Mesendoderm (in vitro differentiated cells): ENCODE measurements at regions not wholly inside any gene's neighbourhood (a gene's known extent, or its start where the extent isn't known, plus 50 kb on each side); places are given as distances from the start of the nearest gene placed in this dataset.

Experiments used
- DNase-seq: peaks from one replicate; pipeline ENCODE4 v3.0.0; 2013
- H2AK5ac ChIP-seq: 2 replicates; pipeline ENCODE4 v1.6.1; 2013; ENCODE audit warnings: low read length, inconsistent platforms
- H2BK120ac ChIP-seq: 2 replicates; pipeline ENCODE4 v1.6.1; 2013; ENCODE audit warnings: low read depth, mild to moderate bottlenecking, low read length, moderate library complexity, mixed read lengths
- H2BK15ac ChIP-seq: replicated peaks from 2 replicates; pipeline ENCODE4 v1.6.1; 2013; ENCODE audit warnings: low read depth, mild to moderate bottlenecking, moderate library complexity
- H2BK5ac ChIP-seq: 2 replicates; pipeline ENCODE4 v1.6.1; 2013; ENCODE audit warnings: low read length, inconsistent platforms
- H3K18ac ChIP-seq: 2 replicates; pipeline ENCODE4 v1.6.1; 2013; ENCODE audit warnings: mild to moderate bottlenecking, low read length, mixed read lengths
- H3K23ac ChIP-seq: one replicate; pipeline ENCODE4 v1.6.1; 2013; ENCODE audit warnings: low read length
- H3K27ac ChIP-seq: 2 replicates; pipeline ENCODE4 v1.5.1; 2013; ENCODE audit warnings: low read depth, mild to moderate bottlenecking, inconsistent platforms, low read length, moderate library complexity
- H3K27me3 ChIP-seq: 2 replicates; pipeline ENCODE4 v1.6.1; 2013; ENCODE audit warnings: low read length, control low read depth, mild to moderate bottlenecking, inconsistent platforms; ENCODE audit not compliant: insufficient read depth, poor library complexity
- H3K36me3 ChIP-seq: 2 replicates; pipeline ENCODE4 v1.6.1; 2013; ENCODE audit warnings: low read length, inconsistent platforms; ENCODE audit not compliant: control insufficient read depth, insufficient read depth
- H3K4ac ChIP-seq: one replicate; pipeline ENCODE4 v1.6.1; 2013; ENCODE audit warnings: low read depth, mild to moderate bottlenecking, low read length, moderate library complexity
- H3K4me1 ChIP-seq: 2 replicates; pipeline ENCODE4 v1.6.1; 2013; ENCODE audit warnings: low read depth, low read length, inconsistent platforms; ENCODE audit not compliant: control insufficient read depth
- H3K4me2 ChIP-seq: 2 replicates; pipeline ENCODE4 v1.6.1; 2013; ENCODE audit warnings: low read length
- H3K4me3 ChIP-seq: 2 replicates; pipeline ENCODE4 v1.5.1; 2013; ENCODE audit warnings: mild to moderate bottlenecking, low read length
- H3K56ac ChIP-seq: one replicate; pipeline ENCODE4 v1.6.1; 2013; ENCODE audit warnings: low read length
- H3K79me1 ChIP-seq: 2 replicates; pipeline ENCODE4 v1.6.1; 2013; ENCODE audit warnings: low read length, inconsistent platforms
- H3K79me2 ChIP-seq: 2 replicates; pipeline ENCODE4 v1.6.1; 2013; ENCODE audit warnings: mild to moderate bottlenecking, low read length; ENCODE audit not compliant: control insufficient read depth, insufficient read depth
- H3K9ac ChIP-seq: 2 replicates; pipeline ENCODE4 v1.6.1; 2013; ENCODE audit warnings: low read length, inconsistent platforms
- H4K5ac ChIP-seq: one replicate; pipeline ENCODE4 v1.6.1; 2013; ENCODE audit warnings: low read length
- H4K8ac ChIP-seq: one replicate; pipeline ENCODE4 v1.6.1; 2013; ENCODE audit warnings: low read depth, mild to moderate bottlenecking, control low read depth, low read length, moderate library complexity
- WGBS: extraction: QIAGEN DNeasy Blood & Tissue Kit; methylation state at CpG from one replicate; pipeline ENCODE4 v1.1.7; 2013; ENCODE audit warnings: low lambda C conversion rate, missing lambda C conversion rate; ENCODE audit not compliant: insufficient coverage; ENCODE audit errors: extremely low coverage; 5-methylcytosine and 5-hydroxymethylcytosine counted together

- no peaks in the 10 kb centered on the region for H3K4me1 ChIP-seq
- H2AK5ac ChIP-seq: no peak overlapping the region
- H3K9ac ChIP-seq: no peak overlapping the region
- H3K79me1 ChIP-seq: no peaks in the 10 kb centered on the region
- DNase-seq: no peak
- no peak overlapping the region for H3K4me2 ChIP-seq
- no peak overlapping the region for H2BK15ac ChIP-seq
- no peak overlapping the region for H2BK5ac ChIP-seq
- no CpG with 5 or more reads among the region's 2 CpGs for WGBS
- H3K27me3 ChIP-seq: no peaks in the 10 kb centered on the region
- H2BK120ac ChIP-seq: no peak overlapping the region
- H3K27ac ChIP-seq: no peak overlapping the region
- no peak overlapping the region for H3K4me3 ChIP-seq
- H4K8ac ChIP-seq: no peak overlapping the region
- H3K23ac ChIP-seq: no peak overlapping the region
- H3K36me3 ChIP-seq: no peaks in the 10 kb centered on the region
- no peak overlapping the region for H3K4ac ChIP-seq
- H3K56ac ChIP-seq: no peak overlapping the region
- H3K79me2 ChIP-seq: no peaks in the 10 kb centered on the region
- H3K18ac ChIP-seq: no peak overlapping the region
- H4K5ac ChIP-seq: no peak overlapping the region
These were observed 1180.7 kb upstream of the B3GALT2 start for GRCh38 chr1:194367121-194367520.

GRCh38 chr1:194366705-194367104, 1180.3 kb upstream of the B3GALT2 start:
- no peak overlapping the region for H3K27ac ChIP-seq
- no peak overlapping the region for H3K4me3 ChIP-seq
- no CpG with 5 or more reads among the region's 1 CpG for WGBS

GRCh38 chr1:194362327-194362726, 1175.9 kb upstream of the B3GALT2 start:
- Histone ChIP-seq H4K5ac (no peak overlapping the region), H3K56ac (no peak overlapping the region), H2AK5ac (no peak overlapping the region), H3K36me3 (no peaks in the 10 kb centered on the region), H2BK15ac (no peak overlapping the region), H3K4me2 (no peak overlapping the region), H3K4me1 (no peaks in the 10 kb centered on the region), H3K27me3 (no peaks in the 10 kb centered on the region), H3K79me1 (no peaks in the 10 kb centered on the region), H3K27ac (no peak overlapping the region), H3K9ac (no peak overlapping the region), H3K4ac (no peak overlapping the region), H3K23ac (no peak overlapping the region), H3K79me2 (no peaks in the 10 kb centered on the region), H2BK5ac (no peak overlapping the region), H4K8ac (no peak overlapping the region), H3K18ac (no peak overlapping the region), H2BK120ac (no peak overlapping the region), H3K4me3 (no peak overlapping the region)
- no peak for DNase-seq
- WGBS: no CpG with 5 or more reads among the region's 4 CpGs

More at GRCh38 chr1:194366705-194367104, 1180.3 kb upstream of the B3GALT2 start:
- no peak overlapping the region for H2BK15ac ChIP-seq
- no peak overlapping the region for H4K8ac ChIP-seq
- H3K23ac ChIP-seq: no peak overlapping the region
- H3K27me3 ChIP-seq: no peaks in the 10 kb centered on the region
- no peaks in the 10 kb centered on the region for H3K79me1 ChIP-seq
- no peak overlapping the region for H2BK120ac ChIP-seq
- no peaks in the 10 kb centered on the region for H3K79me2 ChIP-seq
- no peaks in the 10 kb centered on the region for H3K36me3 ChIP-seq
- H2BK5ac ChIP-seq: no peak overlapping the region
- no peak overlapping the region for H2AK5ac ChIP-seq
- H3K56ac ChIP-seq: no peak overlapping the region
- no peak for DNase-seq
- H3K4me2 ChIP-seq: no peak overlapping the region
- no peak overlapping the region for H3K18ac ChIP-seq
- H3K4ac ChIP-seq: no peak overlapping the region
- H3K9ac ChIP-seq: no peak overlapping the region
- H3K4me1 ChIP-seq: no peaks in the 10 kb centered on the region
- no peak overlapping the region for H4K5ac ChIP-seq

GRCh38 chr1:194361374-194362131, 1175.1 kb upstream of the B3GALT2 start:
- no peaks in the 10 kb centered on the region for H3K4me1 ChIP-seq
- H4K5ac ChIP-seq: no peak overlapping the region
- no peak overlapping the region for H3K4me2 ChIP-seq
- no peaks in the 10 kb centered on the region for H3K36me3 ChIP-seq
- H2AK5ac ChIP-seq: no peak overlapping the region
- H2BK5ac ChIP-seq: no peak overlapping the region
- 0% methylated on average over 1 of the region's 5 CpGs for WGBS
- no peak overlapping the region for H2BK15ac ChIP-seq
- H2BK120ac ChIP-seq: no peak overlapping the region
- no peaks in the 10 kb centered on the region for H3K79me2 ChIP-seq
- no peak overlapping the region for H3K56ac ChIP-seq
- no peak overlapping the region for H4K8ac ChIP-seq
- no peak overlapping the region for H3K4ac ChIP-seq
- no peak overlapping the region for H3K23ac ChIP-seq
- H3K18ac ChIP-seq: no peak overlapping the region
- H3K9ac ChIP-seq: no peak overlapping the region
- no peak for DNase-seq
- no peak overlapping the region for H3K4me3 ChIP-seq
- no peak overlapping the region for H3K27ac ChIP-seq
- H3K27me3 ChIP-seq: no peaks in the 10 kb centered on the region
- no peaks in the 10 kb centered on the region for H3K79me1 ChIP-seq

- no peak overlapping the region for H3K27ac ChIP-seq
- no peak overlapping the region for H3K56ac ChIP-seq
- no peak overlapping the region for H3K4me2 ChIP-seq
- H3K36me3 ChIP-seq: no peaks in the 10 kb centered on the region
- no peak overlapping the region for H3K9ac ChIP-seq
- no peak overlapping the region for H2BK15ac ChIP-seq
- no peak overlapping the region for H2BK5ac ChIP-seq
- no peak overlapping the region for H4K5ac ChIP-seq
- no peak for DNase-seq
- no peak overlapping the region for H3K23ac ChIP-seq
- no CpG with 5 or more reads among the region's 26 CpGs for WGBS
- H3K79me2 ChIP-seq: no peaks in the 10 kb centered on the region
- H3K79me1 ChIP-seq: no peaks in the 10 kb centered on the region
- H3K27me3 ChIP-seq: no peaks in the 10 kb centered on the region
- H3K4me3 ChIP-seq: no peak overlapping the region
- no peak overlapping the region for H2BK120ac ChIP-seq
- no peaks in the 10 kb centered on the region for H3K4me1 ChIP-seq
- H3K18ac ChIP-seq: no peak overlapping the region
- no peak overlapping the region for H3K4ac ChIP-seq
- no peak overlapping the region for H2AK5ac ChIP-seq
- no peak overlapping the region for H4K8ac ChIP-seq
These were observed 1171.8 kb upstream of the B3GALT2 start for GRCh38 chr1:194358208-194358581.
